Fibroblast of villous mesenchyme (primary cell): ENCODE measurements at regions not wholly inside any gene's neighbourhood (a gene's known extent, or its start where the extent isn't known, plus 50 kb on each side); places are given as distances from the start of the nearest gene placed in this dataset.

Source experiments
- DNase-seq: peaks from one replicate; pipeline ENCODE4 v3.0.0-alpha.2; 2010; ENCODE audit warnings: low read depth
- H3K4me3 ChIP-seq: 2 replicates; pipeline ENCODE4 v1.5.1; 2011; ENCODE audit warnings: low read depth, mild to moderate bottlenecking, low read length
- TF ChIP-seq, protein P1 (sequence below): IDR thresholded peaks from 2 replicates; pipeline ENCODE4 v1.5.1; 2012; ENCODE audit warnings: low read depth, mild to moderate bottlenecking, low read length; ENCODE audit not compliant: insufficient read depth

- no peak overlapping the region for H3K4me3 ChIP-seq
- TF ChIP-seq, protein P1, sequence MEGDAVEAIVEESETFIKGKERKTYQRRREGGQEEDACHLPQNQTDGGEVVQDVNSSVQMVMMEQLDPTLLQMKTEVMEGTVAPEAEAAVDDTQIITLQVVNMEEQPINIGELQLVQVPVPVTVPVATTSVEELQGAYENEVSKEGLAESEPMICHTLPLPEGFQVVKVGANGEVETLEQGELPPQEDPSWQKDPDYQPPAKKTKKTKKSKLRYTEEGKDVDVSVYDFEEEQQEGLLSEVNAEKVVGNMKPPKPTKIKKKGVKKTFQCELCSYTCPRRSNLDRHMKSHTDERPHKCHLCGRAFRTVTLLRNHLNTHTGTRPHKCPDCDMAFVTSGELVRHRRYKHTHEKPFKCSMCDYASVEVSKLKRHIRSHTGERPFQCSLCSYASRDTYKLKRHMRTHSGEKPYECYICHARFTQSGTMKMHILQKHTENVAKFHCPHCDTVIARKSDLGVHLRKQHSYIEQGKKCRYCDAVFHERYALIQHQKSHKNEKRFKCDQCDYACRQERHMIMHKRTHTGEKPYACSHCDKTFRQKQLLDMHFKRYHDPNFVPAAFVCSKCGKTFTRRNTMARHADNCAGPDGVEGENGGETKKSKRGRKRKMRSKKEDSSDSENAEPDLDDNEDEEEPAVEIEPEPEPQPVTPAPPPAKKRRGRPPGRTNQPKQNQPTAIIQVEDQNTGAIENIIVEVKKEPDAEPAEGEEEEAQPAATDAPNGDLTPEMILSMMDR, result no peak
- DNase-seq, result no peak
Observed at GRCh38 chr14:73800970-73801515, 50.6 kb upstream of the PTGR2 start.

- TF ChIP-seq, protein P1, result no peak
- DNase-seq, result no peak
- no peak overlapping the region for H3K4me3 ChIP-seq
Observed at GRCh38 chr14:73797543-73798265, 53.9 kb upstream of the PTGR2 start.

DNA sequence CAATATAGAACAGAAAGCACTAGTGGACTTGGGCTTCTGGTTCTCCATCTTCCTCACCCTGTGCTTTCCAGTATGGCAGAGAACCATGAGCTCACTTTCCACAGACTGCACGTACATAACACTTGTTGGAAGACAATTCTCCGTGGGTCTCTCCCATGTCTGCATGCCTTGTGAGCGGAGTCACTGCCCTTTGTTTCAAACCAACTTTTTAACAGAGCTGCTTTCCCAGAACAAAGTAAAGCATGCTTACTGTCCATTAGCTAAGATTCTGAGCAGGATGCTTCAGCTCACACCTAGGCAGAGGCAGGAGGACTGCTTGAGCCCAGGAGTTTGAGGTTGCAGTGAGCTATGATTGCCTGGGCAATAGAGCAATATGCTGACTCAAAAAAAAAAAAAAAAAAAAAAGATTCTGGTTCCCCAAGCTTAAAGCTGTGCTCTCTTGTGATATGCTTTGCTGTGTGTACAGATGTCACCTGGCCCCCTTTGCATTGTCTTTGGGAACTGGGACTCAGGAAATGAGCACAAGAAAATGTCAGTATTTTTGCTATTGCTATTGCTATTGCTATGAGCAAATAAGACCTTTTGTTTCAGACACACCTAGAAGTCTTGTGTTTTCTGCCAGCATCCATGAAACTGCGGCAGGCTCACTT, 54.6 kb upstream of the PTGR2 start:
- H3K4me3 ChIP-seq, result no peak overlapping the region
- TF ChIP-seq, protein P1, result no peak
- DNase-seq, result no peak

GRCh38 chr14:73796415-73796814, 55.2 kb upstream of the PTGR2 start:
- DNase-seq, result no peak
- TF ChIP-seq, protein P1, result no peak
- H3K4me3 ChIP-seq, result no peak overlapping the region

- no peak for DNase-seq
- TF ChIP-seq, protein P1, result no peak
- no peak overlapping the region for H3K4me3 ChIP-seq
Observed at GRCh38 chr14:73795974-73796373, 55.7 kb upstream of the PTGR2 start.

GRCh38 chr14:73795466-73795865, 56.2 kb upstream of the PTGR2 start:
- TF ChIP-seq, protein P1, result no peak
- DNase-seq, result no peak
- no peak overlapping the region for H3K4me3 ChIP-seq
